H1 (cell line): ENCODE measurements at regions not wholly inside any gene's neighbourhood (a gene's known extent, or its start where the extent isn't known, plus 50 kb on each side); places are given as distances from the start of the nearest gene placed in this dataset.

Experiments used
- CTCF ChIA-PET: fragments of 300-600 bp; sonication (Branson Sonifier 250); formaldehyde crosslinking; loops from one replicate; lab custom pipeline; 2021; ENCODE audit not compliant: partially characterized antibody; lab: Charles Lee
- POLR2A ChIA-PET: fragments of 300-600 bp; sonication (Branson Sonifier 250); formaldehyde crosslinking; loops from one replicate; lab custom pipeline; 2021; ENCODE audit warnings: inconsistent platforms; ENCODE audit not compliant: partially characterized antibody; lab: Charles Lee
- DNase-seq, 2 experiments: peaks; one replicate each; pipeline versions ENCODE4 v3.0.0 to v3.0.0-alpha.2; 2010 to 2022; ENCODE audit warnings: low spot score in 2 of 2, low read depth in 1 of 2, mixed read lengths in 1 of 2
- FAIRE-seq: peaks from 2 replicates; lab custom pipeline; 2011; peaks lifted over from hg19 to GRCh38; lab: Jason Lieb, UNC
- H2AFZ ChIP-seq: 2 replicates; pipeline ENCODE4 v1.8.1; 2012; ENCODE audit warnings: low read length, inconsistent platforms
- H2AK5ac ChIP-seq: 2 replicates; pipeline ENCODE4 v1.6.1; 2013; ENCODE audit warnings: low read depth, low read length
- H2BK120ac ChIP-seq: replicated peaks from 2 replicates; pipeline ENCODE3; 2013; ENCODE audit warnings: low read depth, low read length, inconsistent platforms
- H2BK12ac ChIP-seq: 2 replicates; pipeline ENCODE4 v1.6.1; 2013; ENCODE audit warnings: low read depth, low read length
- H2BK15ac ChIP-seq: 2 replicates; pipeline ENCODE4 v1.6.1; 2013; ENCODE audit warnings: low read length
- H2BK20ac ChIP-seq: 2 replicates; pipeline ENCODE4 v1.6.1; 2013; ENCODE audit warnings: low read length
- H2BK5ac ChIP-seq: 2 replicates; pipeline ENCODE4 v1.6.1; 2013; ENCODE audit warnings: low read depth, low read length
- H3K14ac ChIP-seq: 2 replicates; pipeline ENCODE4 v1.6.1; 2013; ENCODE audit warnings: inconsistent platforms; ENCODE audit not compliant: insufficient read length
- H3K18ac ChIP-seq: 2 replicates; pipeline ENCODE4 v1.6.1; 2013; ENCODE audit warnings: low read length; ENCODE audit errors: extremely low read depth
- H3K23ac ChIP-seq: 2 replicates; pipeline ENCODE4 v1.6.1; 2013; ENCODE audit warnings: inconsistent platforms; ENCODE audit not compliant: insufficient read length
- H3K23me2 ChIP-seq: 2 replicates; pipeline ENCODE4 v1.6.1; 2013; ENCODE audit warnings: low read depth, low read length
- H3K27ac ChIP-seq: 2 replicates; pipeline ENCODE4 v1.6.1; 2011; ENCODE audit warnings: low read depth, low read length, inconsistent platforms
- H3K27me3 ChIP-seq, 4 experiments: replicated peaks in 1 of 4; 1 replicate in 1 of 4; 2 replicates in 3 of 4; pipeline versions ENCODE4 v1.6.1 to v1.8.1; 2011 to 2013; ENCODE audit warnings: low read length in 3 of 4, mild to moderate bottlenecking in 3 of 4, inconsistent platforms in 2 of 4, mixed read lengths in 2 of 4, moderate library complexity in 1 of 4; ENCODE audit not compliant: control insufficient read depth in 3 of 4, insufficient read depth in 3 of 4; ENCODE audit errors: extremely low read depth in 1 of 4
- H3K36me3 ChIP-seq, 4 experiments: 2 replicates each; pipeline versions ENCODE4 v1.6.1 to v1.8.1; 2011 to 2013; ENCODE audit warnings: mild to moderate bottlenecking in 4 of 4, low read length in 3 of 4, moderate library complexity in 2 of 4, control low read depth in 1 of 4, inconsistent platforms in 1 of 4; ENCODE audit not compliant: insufficient read depth in 4 of 4, control insufficient read depth in 2 of 4
- H3K4ac ChIP-seq: replicated peaks from 2 replicates; pipeline ENCODE3; 2013; ENCODE audit warnings: low read length, low read depth, mixed read lengths, inconsistent platforms; ENCODE audit not compliant: insufficient read length
- H3K4me1 ChIP-seq, 4 experiments: replicated peaks in 1 of 4; 1 replicate in 1 of 4; 2 replicates in 3 of 4; pipeline versions ENCODE4 v1.6.1 to v1.8.1; 2011 to 2013; ENCODE audit warnings: low read length in 3 of 4, inconsistent platforms in 2 of 4, mixed read lengths in 1 of 4; ENCODE audit not compliant: insufficient read depth in 4 of 4, control insufficient read depth in 3 of 4
- H3K4me2 ChIP-seq, 2 experiments: 2 replicates each; pipeline versions ENCODE4 v1.6.1 to v1.8.1; 2011 to 2013; ENCODE audit warnings: low read depth in 2 of 2, low read length in 2 of 2, control low read depth in 1 of 2, inconsistent platforms in 1 of 2, mild to moderate bottlenecking in 1 of 2; ENCODE audit not compliant: insufficient read depth in 1 of 2
- H3K4me3 ChIP-seq, 4 experiments: fragments of 200-600, 300-600 bp in 1 of 4; sonication (generic), shearing (Covaris generic), sonication (Bioruptor Twin) in 1 of 4; 2 replicates each; pipeline versions ENCODE4 v1.5.1 to v1.8.1; 2011 to 2016; ENCODE audit warnings: low read length in 4 of 4, low read depth in 3 of 4, control low read depth in 2 of 4, inconsistent platforms in 2 of 4, mild to moderate bottlenecking in 2 of 4, mixed read lengths in 1 of 4, moderate library complexity in 1 of 4; ENCODE audit not compliant: insufficient read depth in 2 of 4; ENCODE audit errors: extremely low read depth in 1 of 4
- H3K56ac ChIP-seq: replicated peaks from 2 replicates; pipeline ENCODE3; 2013; ENCODE audit warnings: low read depth, mild to moderate bottlenecking, mixed read lengths, low read length, inconsistent platforms; ENCODE audit not compliant: insufficient read length
- H3K79me1 ChIP-seq: 2 replicates; pipeline ENCODE4 v1.6.1; 2013; ENCODE audit warnings: low read depth, low read length, control low read depth
- H3K79me2 ChIP-seq, 2 experiments: 2 replicates each; pipeline versions ENCODE4 v1.6.1 to v1.8.1; 2012 to 2013; ENCODE audit warnings: low read length in 2 of 2, mild to moderate bottlenecking in 2 of 2, inconsistent platforms in 1 of 2; ENCODE audit not compliant: insufficient read depth in 2 of 2, control insufficient read depth in 1 of 2
- H3K9ac ChIP-seq, 4 experiments: replicated peaks in 1 of 4; 1 replicate in 1 of 4; 2 replicates in 3 of 4; pipeline versions ENCODE4 v1.6.1 to v1.8.1; 2011 to 2013; ENCODE audit warnings: low read depth in 3 of 4, low read length in 3 of 4, control low read depth in 2 of 4, mild to moderate bottlenecking in 2 of 4, moderate library complexity in 2 of 4, inconsistent platforms in 1 of 4; ENCODE audit errors: extremely low read depth in 1 of 4
- H3K9me3 ChIP-seq, 2 experiments: 2 replicates each; pipeline versions ENCODE4 v1.6.1 to v1.8.1; 2012 to 2013; ENCODE audit warnings: mild to moderate bottlenecking in 2 of 2, moderate library complexity in 2 of 2, control low read depth in 1 of 2, inconsistent platforms in 1 of 2, low read depth in 1 of 2, low read length in 1 of 2, mixed read lengths in 1 of 2; ENCODE audit not compliant: insufficient read depth in 2 of 2
- H4K20me1 ChIP-seq, 2 experiments: replicated peaks in 1 of 2; 2 replicates each; pipeline versions ENCODE3 to v1.8.1; 2011 to 2013; ENCODE audit warnings: inconsistent platforms in 2 of 2, low read length in 2 of 2, mild to moderate bottlenecking in 1 of 2; ENCODE audit not compliant: insufficient read depth in 2 of 2, control insufficient read depth in 1 of 2
- H4K5ac ChIP-seq: 2 replicates; pipeline ENCODE4 v1.6.1; 2013; ENCODE audit warnings: low read length, low read depth, mixed read lengths, inconsistent platforms; ENCODE audit not compliant: insufficient read length
- H4K8ac ChIP-seq: 2 replicates; pipeline ENCODE4 v1.8.0; 2013; ENCODE audit warnings: mild to moderate bottlenecking, moderate library complexity, low read length, inconsistent platforms; ENCODE audit not compliant: insufficient read depth; ENCODE audit errors: extremely low read depth
- H4K91ac ChIP-seq: replicated peaks from 2 replicates; pipeline ENCODE3; 2013; ENCODE audit warnings: low read length, mixed read lengths, inconsistent platforms; ENCODE audit not compliant: insufficient read length
- KDM1A ChIP-seq: fragments of 200-600, 300-600 bp; sonication (generic); IDR thresholded peaks from 2 replicates; pipeline ENCODE4 v1.7.1; 2016; ENCODE audit warnings: mild to moderate bottlenecking, low read length, borderline replicate concordance
- MAFK ChIP-seq: IDR thresholded peaks from 2 replicates; pipeline ENCODE4 v1.6.1; 2012; ENCODE audit warnings: low read depth, mild to moderate bottlenecking, improper control_type of control experiment, low read length
- SIX5 ChIP-seq: IDR thresholded peaks from 2 replicates; pipeline ENCODE4 v1.6.1; 2011; ENCODE audit warnings: mild to moderate bottlenecking, low read depth, low read length
- SP4 ChIP-seq: IDR thresholded peaks from 2 replicates; pipeline ENCODE4 v1.6.1; 2012; ENCODE audit warnings: low read length, inconsistent platforms
- TEAD4 ChIP-seq: IDR thresholded peaks from 2 replicates; pipeline ENCODE4 v1.6.1; 2012; ENCODE audit warnings: low read depth, low read length, inconsistent platforms, mixed read lengths
- WGBS, 2 experiments: shearing (Covaris generic) in 1 of 2; methylation state at CpG; one replicate each; pipeline versions ENCODE4 v1.1.6 to v1.1.7; 2013 to 2015; ENCODE audit warnings: low lambda C conversion rate in 2 of 2, mixed read lengths in 2 of 2, inconsistent platforms in 1 of 2, low coverage in 1 of 2, missing lambda C conversion rate in 1 of 2; ENCODE audit not compliant: insufficient replicate concordance in 2 of 2, insufficient coverage in 1 of 2, insufficient read length in 1 of 2; ENCODE audit errors: extremely low coverage in 1 of 2, missing lambda C conversion rate in 1 of 2; 5-methylcytosine and 5-hydroxymethylcytosine counted together

GRCh38 chr5:26143259-26143658 is 895.1 kb downstream of the CDH9 start:
- no peaks in the 10 kb centered on the region for H4K20me1 ChIP-seq
- H3K27ac ChIP-seq: no peak overlapping the region
- no peak overlapping the region for H3K18ac ChIP-seq
- H2BK12ac ChIP-seq: no peak overlapping the region
- H4K8ac ChIP-seq: no peak overlapping the region
- no peak overlapping the region for H2BK20ac ChIP-seq
- H3K79me1 ChIP-seq: no peaks in the 10 kb centered on the region
- DNase-seq (no peak), FAIRE-seq (no peak)
- H3K14ac ChIP-seq: no peak overlapping the region
- H3K4me1 ChIP-seq: 0 out of 7 replicates have a peak, but pooled peaks cover 0 to under 1% (median 0%) of the 10 kb centered on the region in 4 experiments
- H3K9me3 ChIP-seq: no peaks in the 10 kb centered on the region
- no peaks in the 10 kb centered on the region for H3K36me3 ChIP-seq
- no peak overlapping the region for H2AFZ ChIP-seq
- no peaks in the 10 kb centered on the region for H3K79me2 ChIP-seq
- H3K56ac ChIP-seq: no peak overlapping the region
- H4K5ac ChIP-seq: no peak overlapping the region
- no peak overlapping the region for H2AK5ac ChIP-seq
- H3K4me2 ChIP-seq: no peak overlapping the region
- no peak overlapping the region for H2BK15ac ChIP-seq
- H4K91ac ChIP-seq: no peak overlapping the region
- CTCF ChIA-PET: no interaction called here
- no peak overlapping the region for H3K4ac ChIP-seq
- POLR2A ChIA-PET: no interaction called here
- H3K23me2 ChIP-seq: no peaks in the 10 kb centered on the region
- no peak overlapping the region for H2BK5ac ChIP-seq
- no peak overlapping the region for H3K4me3 ChIP-seq
- H3K23ac ChIP-seq: no peak overlapping the region
- H3K27me3 ChIP-seq: no peaks in the 10 kb centered on the region
- no peak overlapping the region for H2BK120ac ChIP-seq
- 95% methylated on average over 2 of the region's 2 CpGs; no CpG with 5 or more reads in 1 of the 2 experiments for WGBS, 2 experiments
- no peak overlapping the region for H3K9ac ChIP-seq
- TF ChIP-seq MAFK (no peak), SIX5 (no peak), KDM1A (no peak), SP4 (no peak), TEAD4 (no peak)
